GM21529 (cell line): ENCODE measurements at regions not wholly inside any gene's neighbourhood (a gene's known extent, or its start where the extent isn't known, plus 50 kb on each side); places are given as distances from the start of the nearest gene placed in this dataset.

ENCODE experiments used
- ATAC-seq: cut with Tn5 transposase; IDR thresholded peaks from one replicate; pipeline ENCODE4 v1.9.1; 2021; ENCODE audit not compliant: unreplicated experiment

- no peak for ATAC-seq
Observed at GRCh38 chr2:185145316-185146121, 547.2 kb downstream of the ZNF804A start.

GRCh38 chr2:185147361-185147760, 549.0 kb downstream of the ZNF804A start:
- ATAC-seq, result no peak

GRCh38 chr2:185152186-185152585, 553.9 kb downstream of the ZNF804A start:
- no peak for ATAC-seq

GRCh38 chr2:185161701-185162100, 563.4 kb downstream of the ZNF804A start:
- ATAC-seq, result no peak

GRCh38 chr2:185174353-185174752, 564.3 kb upstream of the FSIP2 start:
- ATAC-seq, result no peak

- ATAC-seq, result no peak
Observed at GRCh38 chr2:185179743-185180142, 558.9 kb upstream of the FSIP2 start.

- no peak for ATAC-seq
Observed at GRCh38 chr2:185181901-185182300, 556.7 kb upstream of the FSIP2 start.

- no peak for ATAC-seq
Observed at GRCh38 chr2:185185044-185185443, 553.6 kb upstream of the FSIP2 start.

GRCh38 chr2:185187421-185187820, 551.2 kb upstream of the FSIP2 start:
- ATAC-seq, result no peak

GRCh38 chr2:185188656-185189055, 549.9 kb upstream of the FSIP2 start:
- ATAC-seq, result no peak

GRCh38 chr2:185201063-185201462, 537.5 kb upstream of the FSIP2 start:
- no peak for ATAC-seq

GRCh38 chr2:185202381-185202780, 536.2 kb upstream of the FSIP2 start:
- ATAC-seq, result no peak

GRCh38 chr2:185202945-185203528, 535.6 kb upstream of the FSIP2 start:
- no peak for ATAC-seq

- ATAC-seq, result no peak
Observed at GRCh38 chr2:185208261-185208660, 530.3 kb upstream of the FSIP2 start.

GRCh38 chr2:185215497-185215896, 523.1 kb upstream of the FSIP2 start:
- ATAC-seq, result no peak

- ATAC-seq, result no peak
Observed at GRCh38 chr2:185219981-185220380, 518.6 kb upstream of the FSIP2 start.

- no peak for ATAC-seq
Observed at GRCh38 chr2:185222311-185222710, 516.3 kb upstream of the FSIP2 start.

GRCh38 chr2:185227391-185227790, 511.2 kb upstream of the FSIP2 start:
- ATAC-seq, result no peak

GRCh38 chr2:185239491-185239890, 499.1 kb upstream of the FSIP2 start:
- ATAC-seq, result no peak

- ATAC-seq, result no peak
Observed at GRCh38 chr2:185240796-185241195, 497.8 kb upstream of the FSIP2 start.

GRCh38 chr2:185241556-185241955, 497.0 kb upstream of the FSIP2 start:
- ATAC-seq, result no peak

GRCh38 chr2:185242462-185242861, 496.1 kb upstream of the FSIP2 start:
- no peak for ATAC-seq

- ATAC-seq, result no peak
Observed at GRCh38 chr2:185245216-185245615, 493.4 kb upstream of the FSIP2 start.
